ENCODE measurements at regions not wholly inside any gene's neighbourhood (a gene's known extent, or its start where the extent isn't known, plus 50 kb on each side); places are given as distances from the start of the nearest gene placed in this dataset.
"Not testable (repeated sequence)": the region's sequence is repeated elsewhere in the genome, so short reads cannot be mapped to it uniquely, and the experiment has no call there.

- no peak for DNase-seq (ENCODE audit: low spot score)
Observed at GRCh38 chr6:93183531-93183972, 235.8 kb downstream of the EPHA7 start.

- DNase-seq (ENCODE audit: low spot score): no peak
Observed at GRCh38 chr6:93182938-93183479, 236.3 kb downstream of the EPHA7 start.

- DNase-seq (ENCODE audit: low spot score): no peak
Observed at GRCh38 chr6:93177918-93178317, 241.4 kb downstream of the EPHA7 start.

GRCh38 chr6:93177438-93177837 lies 241.9 kb downstream of the EPHA7 start:
- DNase-seq (ENCODE audit: low spot score): no peak

GRCh38 chr6:93176070-93176469 lies 243.3 kb downstream of the EPHA7 start:
- DNase-seq (ENCODE audit: low spot score): no peak

- not testable (repeated sequence) for DNase-seq (ENCODE audit: low spot score)
Observed at GRCh38 chr6:93173573-93173972, 245.8 kb downstream of the EPHA7 start.

GRCh38 chr6:93165850-93166430 lies 253.4 kb downstream of the EPHA7 start:
- no peak for DNase-seq (ENCODE audit: low spot score)

GRCh38 chr6:93164781-93165180 lies 254.6 kb downstream of the EPHA7 start:
- DNase-seq (ENCODE audit: low spot score): no peak

- DNase-seq (ENCODE audit: low spot score): no peak
Observed at GRCh38 chr6:93163146-93163545, 256.2 kb downstream of the EPHA7 start.

- no peak for DNase-seq (ENCODE audit: low spot score)
Observed at GRCh38 chr6:93139408-93140081, 279.8 kb downstream of the EPHA7 start.

- no peak for DNase-seq (ENCODE audit: low spot score)
Observed at GRCh38 chr6:93136111-93136510, 283.2 kb downstream of the EPHA7 start.

- DNase-seq (ENCODE audit: low spot score): no peak
Observed at GRCh38 chr6:93124006-93124632, 295.2 kb downstream of the EPHA7 start.

- no peak for DNase-seq (ENCODE audit: low spot score)
Observed at GRCh38 chr6:93123585-93123984, 295.8 kb downstream of the EPHA7 start.

GRCh38 chr6:93120154-93120742 lies 299.1 kb downstream of the EPHA7 start:
- no peak for DNase-seq (ENCODE audit: low spot score)

- DNase-seq (ENCODE audit: low spot score): no peak
Observed at GRCh38 chr6:93105907-93106306, 313.5 kb downstream of the EPHA7 start.

GRCh38 chr6:93105017-93105416 lies 314.3 kb downstream of the EPHA7 start:
- DNase-seq (ENCODE audit: low spot score): no peak

GRCh38 chr6:93104195-93104817 lies 315.1 kb downstream of the EPHA7 start:
- DNase-seq (ENCODE audit: low spot score): no peak

- no peak for DNase-seq (ENCODE audit: low spot score)
Observed at GRCh38 chr6:93088621-93089501, 330.5 kb downstream of the EPHA7 start.

- DNase-seq (ENCODE audit: low spot score): no peak
Observed at GRCh38 chr6:93087606-93088005, 331.8 kb downstream of the EPHA7 start.

- DNase-seq (ENCODE audit: low spot score): no peak
Observed at GRCh38 chr6:93086351-93086750, 333.0 kb downstream of the EPHA7 start.

All from HuH-7 (cell line).